ENCODE measurements at regions not wholly inside any gene's neighbourhood (a gene's known extent, or its start where the extent isn't known, plus 50 kb on each side); places are given as distances from the start of the nearest gene placed in this dataset.
"Not testable (repeated sequence)": the region's sequence is repeated elsewhere in the genome, so short reads cannot be mapped to it uniquely, and the experiment has no call there.

GRCh38 chr14:71432334-71433110, 499.7 kb upstream of the RGS6 start:
- no peak for DNase-seq (ENCODE audit: low read depth in 2 of 2)

GRCh38 chr14:71433303-71433702, 498.9 kb upstream of the RGS6 start:
- DNase-seq (ENCODE audit: low read depth in 2 of 2), result no peak

- not testable (repeated sequence) for DNase-seq (ENCODE audit: low read depth in 2 of 2)
Observed at GRCh38 chr14:71435641-71436040, 496.6 kb upstream of the RGS6 start.

- no peak for DNase-seq (ENCODE audit: low read depth in 2 of 2)
Observed at GRCh38 chr14:71437870-71438269, 494.4 kb upstream of the RGS6 start.

- DNase-seq (ENCODE audit: low read depth in 2 of 2), result no peak
Observed at GRCh38 chr14:71438684-71439083, 493.5 kb upstream of the RGS6 start.

GRCh38 chr14:71441126-71441525, 491.1 kb upstream of the RGS6 start:
- DNase-seq (ENCODE audit: low read depth in 2 of 2), result no peak

- DNase-seq (ENCODE audit: low read depth in 2 of 2), result no peak
Observed at GRCh38 chr14:71444030-71444822, 488.0 kb upstream of the RGS6 start.

GRCh38 chr14:71448431-71449315, 483.6 kb upstream of the RGS6 start:
- DNase-seq (ENCODE audit: low read depth in 2 of 2), result no peak

- no peak for DNase-seq (ENCODE audit: low read depth in 2 of 2)
Observed at GRCh38 chr14:71449316-71450055, 482.7 kb upstream of the RGS6 start.

GRCh38 chr14:71451501-71451900, 480.7 kb upstream of the RGS6 start:
- DNase-seq (ENCODE audit: low read depth in 2 of 2), result no peak

- no peak for DNase-seq (ENCODE audit: low read depth in 2 of 2)
Observed at GRCh38 chr14:71452539-71452938, 479.7 kb upstream of the RGS6 start.

- DNase-seq (ENCODE audit: low read depth in 2 of 2), result no peak
Observed at GRCh38 chr14:71452987-71453386, 479.2 kb upstream of the RGS6 start.

- DNase-seq (ENCODE audit: low read depth in 2 of 2), result no peak
Observed at GRCh38 chr14:71454010-71454409, 478.2 kb upstream of the RGS6 start.

- DNase-seq (ENCODE audit: low read depth in 2 of 2), result no peak
Observed at GRCh38 chr14:71454513-71455332, 477.5 kb upstream of the RGS6 start.

GRCh38 chr14:71460091-71460490, 472.1 kb upstream of the RGS6 start:
- no peak for DNase-seq (ENCODE audit: low read depth in 2 of 2)

- DNase-seq (ENCODE audit: low read depth in 2 of 2), result not testable (repeated sequence)
Observed at GRCh38 chr14:71461617-71462016, 470.6 kb upstream of the RGS6 start.

GRCh38 chr14:71463807-71464206, 468.4 kb upstream of the RGS6 start:
- no peak for DNase-seq (ENCODE audit: low read depth in 2 of 2)

GRCh38 chr14:71464840-71465239, 467.4 kb upstream of the RGS6 start:
- DNase-seq (ENCODE audit: low read depth in 2 of 2), result no peak

- no peak for DNase-seq (ENCODE audit: low read depth in 2 of 2)
Observed at GRCh38 chr14:71465316-71465715, 466.9 kb upstream of the RGS6 start.

- DNase-seq (ENCODE audit: low read depth in 2 of 2), result no peak
Observed at GRCh38 chr14:71466251-71466650, 466.0 kb upstream of the RGS6 start.

- no peak for DNase-seq (ENCODE audit: low read depth in 2 of 2)
Observed at GRCh38 chr14:71466946-71467345, 465.3 kb upstream of the RGS6 start.
